GM13976 (cell line): ENCODE measurements at regions not wholly inside any gene's neighbourhood (a gene's known extent, or its start where the extent isn't known, plus 50 kb on each side); places are given as distances from the start of the nearest gene placed in this dataset.
"Not testable (repeated sequence)": the region's sequence is repeated elsewhere in the genome, so short reads cannot be mapped to it uniquely, and the experiment has no call there.

Experiments used
- DNase-seq: peaks from one replicate; pipeline ENCODE4 v3.0.0; 2012; ENCODE audit warnings: low spot score
- in situ Hi-C: fragments of 300-500 bp; cut with MboI; formaldehyde crosslinking; loops from one replicate; pipeline ENCODE4 v1.12.0; 2022; ENCODE audit warnings: low sequenced_read_pairs, mixed read lengths, inconsistent platforms; ENCODE audit not compliant: unreplicated experiment
- TF ChIP-seq, protein P1 (sequence below): IDR thresholded peaks from 2 replicates; pipeline ENCODE4 v1.5.1; 2012; ENCODE audit warnings: borderline replicate concordance, mild to moderate bottlenecking; ENCODE audit not compliant: insufficient read depth; ENCODE audit errors: extremely low read depth, missing control alignments, control extremely low read depth

DNA sequence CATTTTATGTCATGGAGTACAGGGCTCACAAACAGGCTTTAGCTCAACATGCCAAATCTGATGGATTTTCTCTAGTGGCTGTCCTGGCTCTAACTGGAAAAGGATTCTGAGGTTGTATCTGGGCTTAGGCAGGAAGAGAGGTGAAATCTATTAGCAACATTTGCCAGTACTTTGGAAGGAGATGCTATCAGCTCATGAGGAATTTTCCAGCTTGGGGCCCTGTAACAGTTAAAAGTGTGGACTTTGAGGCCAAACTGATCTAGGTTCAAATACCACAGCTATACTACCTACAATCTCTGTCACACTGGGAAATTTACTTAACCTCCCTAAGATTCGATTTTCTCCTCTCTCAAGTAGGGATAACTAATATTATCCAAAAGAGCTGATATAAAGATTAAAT lies 119.0 kb upstream of the HCCS start:
- TF ChIP-seq, protein P1, sequence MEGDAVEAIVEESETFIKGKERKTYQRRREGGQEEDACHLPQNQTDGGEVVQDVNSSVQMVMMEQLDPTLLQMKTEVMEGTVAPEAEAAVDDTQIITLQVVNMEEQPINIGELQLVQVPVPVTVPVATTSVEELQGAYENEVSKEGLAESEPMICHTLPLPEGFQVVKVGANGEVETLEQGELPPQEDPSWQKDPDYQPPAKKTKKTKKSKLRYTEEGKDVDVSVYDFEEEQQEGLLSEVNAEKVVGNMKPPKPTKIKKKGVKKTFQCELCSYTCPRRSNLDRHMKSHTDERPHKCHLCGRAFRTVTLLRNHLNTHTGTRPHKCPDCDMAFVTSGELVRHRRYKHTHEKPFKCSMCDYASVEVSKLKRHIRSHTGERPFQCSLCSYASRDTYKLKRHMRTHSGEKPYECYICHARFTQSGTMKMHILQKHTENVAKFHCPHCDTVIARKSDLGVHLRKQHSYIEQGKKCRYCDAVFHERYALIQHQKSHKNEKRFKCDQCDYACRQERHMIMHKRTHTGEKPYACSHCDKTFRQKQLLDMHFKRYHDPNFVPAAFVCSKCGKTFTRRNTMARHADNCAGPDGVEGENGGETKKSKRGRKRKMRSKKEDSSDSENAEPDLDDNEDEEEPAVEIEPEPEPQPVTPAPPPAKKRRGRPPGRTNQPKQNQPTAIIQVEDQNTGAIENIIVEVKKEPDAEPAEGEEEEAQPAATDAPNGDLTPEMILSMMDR, result no peak
- in situ Hi-C loops, result no loop called here
- DNase-seq, result no peak

DNA sequence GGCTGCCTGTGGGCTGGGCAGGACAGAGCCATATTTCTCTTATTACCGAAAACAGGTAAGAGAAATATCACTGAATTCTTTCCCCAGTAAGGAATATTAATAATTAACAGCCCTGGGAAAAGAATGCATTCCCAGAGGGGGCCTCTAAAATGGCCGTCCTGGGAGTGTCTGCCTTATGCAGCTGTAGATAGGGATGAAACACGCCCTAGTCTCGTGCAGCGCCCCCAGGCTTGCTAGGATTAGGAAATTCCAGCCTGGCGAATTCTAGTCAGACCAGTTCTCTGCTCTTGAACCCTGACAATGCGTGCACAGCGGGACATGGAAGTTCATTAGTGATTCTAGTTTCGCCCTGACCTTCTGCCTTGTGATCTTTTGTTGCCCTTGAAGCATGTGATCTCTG lies 104.1 kb upstream of the HCCS start:
- DNase-seq, in situ Hi-C loops: not testable (repeated sequence)

DNA sequence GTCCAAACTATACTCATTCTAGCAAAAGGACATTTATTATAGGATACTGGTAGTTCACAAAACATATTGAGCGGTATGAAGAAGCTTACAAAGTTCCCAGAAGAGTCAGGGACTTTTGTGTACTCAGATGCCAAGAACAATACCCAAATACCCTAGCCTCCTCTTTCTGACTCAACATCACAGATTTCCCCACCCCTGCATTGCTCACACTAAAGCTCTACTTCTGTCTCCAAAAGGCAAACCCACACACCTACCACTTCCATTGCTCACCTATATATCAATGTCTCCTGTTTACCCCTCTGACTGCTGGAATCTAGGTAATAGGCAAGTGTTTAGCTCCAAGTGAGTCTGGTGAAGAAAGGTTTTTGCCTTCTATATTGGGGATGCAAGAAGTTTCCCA lies 100.7 kb upstream of the HCCS start:
- TF ChIP-seq, protein P1, result no peak
- DNase-seq, result no peak
- in situ Hi-C loops, result no loop called here

DNA sequence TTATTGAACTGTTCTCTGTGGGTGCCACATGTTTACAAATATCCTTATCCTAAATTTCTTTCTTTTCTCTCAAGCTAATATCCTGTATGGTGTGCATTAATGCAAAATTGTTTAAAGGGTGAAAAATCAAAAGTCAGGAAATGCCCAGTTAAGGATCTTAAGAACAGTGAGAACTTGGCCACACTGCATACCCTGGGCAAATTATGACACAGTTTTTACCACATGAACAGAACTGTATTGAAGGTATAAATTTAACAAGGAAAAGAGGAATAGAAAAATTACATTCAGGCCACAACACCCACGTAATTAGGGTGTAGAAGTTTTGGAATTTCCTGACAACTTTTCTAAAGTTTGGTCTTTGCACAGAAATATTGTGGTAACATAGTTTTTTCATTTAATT lies 94.4 kb upstream of the HCCS start:
- no peak for DNase-seq
- TF ChIP-seq, protein P1, result no peak
- in situ Hi-C loops, result no loop called here

DNA sequence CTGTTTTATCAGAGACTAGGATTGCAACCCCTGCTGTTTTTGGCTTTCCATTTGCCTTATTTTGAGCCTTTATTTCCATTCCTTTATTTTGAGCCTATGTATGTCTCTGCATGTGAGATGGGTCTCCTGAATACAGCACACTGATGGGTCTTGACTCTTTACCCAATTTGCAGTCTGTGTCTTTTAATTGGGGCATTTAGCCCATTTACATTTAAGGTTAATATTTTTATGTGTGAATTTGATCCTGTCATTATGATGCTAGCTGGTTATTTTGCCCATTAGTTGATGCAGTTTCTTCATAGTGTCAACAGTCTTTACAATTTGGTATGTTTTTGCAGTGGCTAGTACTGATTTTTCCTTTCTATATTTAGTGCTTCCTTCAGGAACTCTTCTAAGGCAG lies 88.5 kb upstream of the HCCS start:
- DNase-seq, in situ Hi-C loops: not testable (repeated sequence)

DNA sequence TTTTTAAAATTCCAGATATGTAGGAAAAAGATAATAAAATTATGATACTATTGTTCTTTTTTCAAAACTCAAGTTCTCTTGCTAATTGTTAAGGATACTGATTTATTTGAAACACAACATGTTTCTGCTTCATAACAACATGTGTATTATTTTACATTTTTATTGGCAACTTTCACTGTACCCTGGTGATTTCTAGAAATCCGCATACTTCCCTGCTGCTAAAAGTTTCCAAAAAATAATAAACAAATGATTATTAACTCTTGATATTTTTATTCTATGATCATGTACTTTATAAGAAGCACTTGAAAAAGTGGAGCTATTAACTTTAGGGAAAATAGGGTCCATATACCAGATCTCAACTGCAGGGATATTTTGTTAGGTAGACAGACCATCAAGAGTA lies 71.2 kb upstream of the HCCS start:
- TF ChIP-seq, protein P1, result no peak
- no peak for DNase-seq
- in situ Hi-C loops, result no loop called here

DNA sequence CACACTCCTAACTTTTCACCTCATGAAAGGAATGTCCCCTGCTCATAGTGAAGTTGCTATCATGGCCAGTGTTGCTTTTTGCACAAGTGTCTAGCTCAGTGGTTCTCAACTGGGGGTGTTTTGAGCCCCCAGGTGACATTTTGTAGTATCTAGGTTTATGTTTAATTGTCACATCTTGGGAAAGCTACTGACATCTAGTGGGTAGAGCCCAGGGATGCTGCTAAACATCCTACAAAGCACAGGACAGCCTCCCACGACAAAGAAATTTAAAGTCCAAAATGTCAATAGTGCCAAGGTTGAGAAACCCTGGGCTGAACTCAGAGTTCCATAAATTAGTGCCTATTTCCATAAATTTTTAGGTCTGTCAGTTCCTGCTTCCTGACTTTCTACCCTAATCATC lies 70.7 kb upstream of the HCCS start:
- in situ Hi-C loops, result no loop called here

DNA sequence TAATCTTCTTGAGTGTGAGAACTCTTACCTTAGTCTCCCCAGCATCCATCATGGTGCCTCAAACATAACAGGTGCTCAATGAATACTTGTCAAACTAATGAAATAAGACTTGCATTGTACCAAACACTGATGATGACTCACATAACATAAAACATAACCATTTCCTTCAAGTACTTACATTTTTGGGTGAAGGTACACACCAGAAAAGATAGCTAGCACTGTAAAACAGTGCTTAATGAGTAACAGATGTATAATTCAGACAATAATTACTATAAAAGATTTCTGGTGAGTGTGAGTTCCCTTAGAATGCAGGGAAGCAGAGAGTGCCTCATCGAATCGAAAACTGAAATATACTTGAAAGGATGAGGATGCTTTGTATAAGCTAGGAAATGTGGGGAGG lies 70.1 kb upstream of the HCCS start:
- TF ChIP-seq, protein P1, result no peak
- no peak for DNase-seq
- in situ Hi-C loops, result no loop called here

More for the DNA sequence above, 70.7 kb upstream of the HCCS start:
- DNase-seq, result no peak
- TF ChIP-seq, protein P1, result no peak
